Neural progenitor cell (in vitro differentiated cells): ENCODE measurements at regions not wholly inside any gene's neighbourhood (a gene's known extent, or its start where the extent isn't known, plus 50 kb on each side); places are given as distances from the start of the nearest gene placed in this dataset.

Experiments
- CTCF ChIP-seq: fragments of 200-600 bp; sonication (generic); IDR thresholded peaks from 2 replicates; pipeline ENCODE4 v1.5.1; 2017; ENCODE audit warnings: antibody characterized with exemption, mild to moderate bottlenecking
- EZH2 ChIP-seq: fragments of 200-600 bp; sonication (generic); IDR thresholded peaks from 2 replicates; pipeline ENCODE4 v1.6.1; 2017; ENCODE audit warnings: antibody characterized with exemption, mild to moderate bottlenecking, moderate library complexity
- EZH2phosphoT487 ChIP-seq: fragments of 200-600 bp; sonication (generic); IDR thresholded peaks from 2 replicates; pipeline ENCODE4 v1.6.1; 2017; ENCODE audit warnings: antibody characterized with exemption

GRCh38 chr4:159013692-159014091 is 89.2 kb upstream of the RAPGEF2 start:
- TF ChIP-seq CTCF = no peak
- TF ChIP-seq EZH2 = no peak
- TF ChIP-seq EZH2phosphoT487 = no peak
